ENCODE measurements at regions not wholly inside any gene's neighbourhood (a gene's known extent, or its start where the extent isn't known, plus 50 kb on each side); places are given as distances from the start of the nearest gene placed in this dataset.
"Not testable (repeated sequence)": the region's sequence is repeated elsewhere in the genome, so short reads cannot be mapped to it uniquely, and the experiment has no call there.

DNA sequence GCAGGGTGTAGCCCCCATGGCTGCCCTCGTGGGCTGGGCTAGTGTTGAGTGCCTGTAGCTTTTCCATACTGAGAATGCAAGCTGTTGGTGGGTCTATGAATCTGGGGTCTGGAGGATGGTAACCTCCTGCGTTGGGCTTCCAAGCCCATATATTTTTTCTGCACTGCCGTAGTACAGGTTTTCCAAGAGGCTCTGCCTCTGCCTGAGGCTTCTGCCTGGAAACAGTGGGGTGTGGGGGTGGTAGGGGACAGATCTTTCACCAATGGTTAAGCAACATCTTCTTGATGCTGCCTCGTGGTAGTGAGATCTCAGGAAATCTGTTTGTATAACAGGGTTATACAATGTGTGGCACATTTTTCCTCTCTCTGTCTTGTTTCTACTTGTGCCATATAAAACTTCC, 189.0 kb upstream of the ZNF519 start:
- DNase-seq (ENCODE audit: low spot score); H3K27me3 ChIP-seq (replicated peaks; ENCODE audit: insufficient read depth); H3K4me3 ChIP-seq; H3K36me3 ChIP-seq; H3K9me3 ChIP-seq; H3K27ac ChIP-seq; ATAC-seq (ENCODE audit: insufficient number of reproducible peaks, low FRiP score, low read depth); H3K4me1 ChIP-seq (ENCODE audit: control insufficient read depth in 1 of 2, low read depth in 2 of 2): not testable (repeated sequence)

DNA sequence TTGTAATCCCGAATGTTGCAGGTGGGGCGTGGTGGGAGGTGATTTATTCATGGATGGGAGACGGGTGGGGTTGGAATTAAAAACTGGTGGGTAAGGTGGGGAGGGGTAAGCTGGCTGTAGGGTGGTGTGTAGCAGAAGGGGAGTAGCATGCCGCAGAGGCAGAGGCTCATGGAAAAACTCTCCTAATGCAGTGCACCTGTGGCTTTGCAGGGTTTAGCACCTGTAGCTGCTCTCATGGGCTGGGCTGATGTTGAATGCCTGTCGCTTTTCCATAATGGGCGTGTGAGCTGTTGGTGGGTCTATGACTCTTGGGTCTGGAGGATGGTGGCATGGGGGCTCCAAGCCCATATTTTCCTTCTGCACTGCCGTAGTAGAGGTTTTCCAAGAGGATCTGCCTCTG, 169.0 kb upstream of the ZNF519 start:
- DNase-seq (ENCODE audit: low spot score); ATAC-seq (ENCODE audit: insufficient number of reproducible peaks, low FRiP score, low read depth); H3K4me1 ChIP-seq (ENCODE audit: control insufficient read depth in 1 of 2, low read depth in 2 of 2); H3K27ac ChIP-seq; H3K27me3 ChIP-seq (replicated peaks; ENCODE audit: insufficient read depth); H3K9me3 ChIP-seq; H3K36me3 ChIP-seq; H3K4me3 ChIP-seq: not testable (repeated sequence)

DNA sequence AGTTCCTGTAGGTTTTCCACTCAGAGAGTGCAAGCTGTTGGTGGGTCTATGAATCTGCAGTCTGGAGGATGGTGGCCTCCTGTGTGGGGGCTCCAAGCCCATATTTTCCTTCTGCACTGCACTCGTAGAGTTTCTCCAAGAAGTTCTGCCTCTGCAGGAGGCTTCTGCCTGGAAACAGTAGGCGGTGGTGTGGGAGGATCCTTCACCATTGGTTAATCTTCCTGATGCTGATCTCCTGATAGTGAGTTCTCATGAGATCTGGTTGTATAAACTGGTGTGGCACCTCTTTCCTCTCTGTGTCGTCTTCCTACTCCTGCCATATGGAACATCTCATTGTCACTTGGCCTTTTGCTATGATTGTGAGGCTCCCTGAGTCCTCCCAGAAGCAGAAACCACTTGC, 162.8 kb upstream of the ZNF519 start:
- H3K4me1 ChIP-seq (ENCODE audit: control insufficient read depth in 1 of 2, low read depth in 2 of 2); H3K4me3 ChIP-seq; H3K9me3 ChIP-seq; H3K27ac ChIP-seq; DNase-seq (ENCODE audit: low spot score); H3K36me3 ChIP-seq; ATAC-seq (ENCODE audit: insufficient number of reproducible peaks, low FRiP score, low read depth); H3K27me3 ChIP-seq (replicated peaks; ENCODE audit: insufficient read depth): not testable (repeated sequence)

DNA sequence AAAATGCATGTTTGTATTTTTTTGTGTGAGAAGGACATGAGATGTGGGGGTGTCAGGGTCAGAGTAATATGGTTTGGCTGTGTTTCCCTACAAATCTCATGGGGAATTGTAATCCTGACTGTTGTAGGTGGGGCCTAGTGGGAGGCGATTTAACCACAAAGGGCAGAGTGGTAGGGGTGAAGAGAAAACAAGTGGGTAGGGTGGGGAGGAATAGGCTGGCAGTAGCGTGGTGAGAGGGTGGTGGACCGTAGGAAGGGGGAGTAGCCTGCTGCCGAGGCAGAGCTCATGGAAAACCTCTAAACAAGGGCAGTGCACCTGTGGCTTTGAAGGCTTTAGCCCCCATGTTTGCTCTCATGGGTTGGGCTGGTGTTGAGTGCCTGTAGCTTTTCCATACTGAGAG, 152.8 kb upstream of the ZNF519 start:
- ATAC-seq (ENCODE audit: insufficient number of reproducible peaks, low FRiP score, low read depth), result no peak
- TF ChIP-seq, protein P1, sequence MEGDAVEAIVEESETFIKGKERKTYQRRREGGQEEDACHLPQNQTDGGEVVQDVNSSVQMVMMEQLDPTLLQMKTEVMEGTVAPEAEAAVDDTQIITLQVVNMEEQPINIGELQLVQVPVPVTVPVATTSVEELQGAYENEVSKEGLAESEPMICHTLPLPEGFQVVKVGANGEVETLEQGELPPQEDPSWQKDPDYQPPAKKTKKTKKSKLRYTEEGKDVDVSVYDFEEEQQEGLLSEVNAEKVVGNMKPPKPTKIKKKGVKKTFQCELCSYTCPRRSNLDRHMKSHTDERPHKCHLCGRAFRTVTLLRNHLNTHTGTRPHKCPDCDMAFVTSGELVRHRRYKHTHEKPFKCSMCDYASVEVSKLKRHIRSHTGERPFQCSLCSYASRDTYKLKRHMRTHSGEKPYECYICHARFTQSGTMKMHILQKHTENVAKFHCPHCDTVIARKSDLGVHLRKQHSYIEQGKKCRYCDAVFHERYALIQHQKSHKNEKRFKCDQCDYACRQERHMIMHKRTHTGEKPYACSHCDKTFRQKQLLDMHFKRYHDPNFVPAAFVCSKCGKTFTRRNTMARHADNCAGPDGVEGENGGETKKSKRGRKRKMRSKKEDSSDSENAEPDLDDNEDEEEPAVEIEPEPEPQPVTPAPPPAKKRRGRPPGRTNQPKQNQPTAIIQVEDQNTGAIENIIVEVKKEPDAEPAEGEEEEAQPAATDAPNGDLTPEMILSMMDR (IDR thresholded peaks at IDR 0.05), result no peak

DNA sequence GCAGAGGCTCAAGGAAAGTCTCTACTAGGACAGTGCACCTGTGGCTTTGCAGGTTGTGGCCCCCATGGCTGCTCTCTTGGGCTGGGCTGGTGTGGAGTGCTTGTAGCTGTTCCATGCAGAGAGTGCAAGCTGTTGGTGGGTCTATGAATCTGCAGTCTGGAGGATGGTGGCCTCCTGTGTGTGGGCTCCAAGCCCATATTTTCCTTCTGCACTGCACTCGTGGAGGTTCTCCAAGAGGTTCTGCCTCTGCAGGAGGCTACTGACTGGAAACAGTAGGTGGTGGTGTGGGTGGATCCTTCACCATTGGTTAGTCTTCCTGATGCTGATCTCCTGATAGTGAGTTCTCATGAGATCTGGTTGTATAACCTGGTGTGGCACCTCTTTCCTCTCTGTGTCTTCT, 143.2 kb upstream of the ZNF519 start:
- H3K27ac ChIP-seq; H3K4me3 ChIP-seq; H3K9me3 ChIP-seq; DNase-seq (ENCODE audit: low spot score); ATAC-seq (ENCODE audit: insufficient number of reproducible peaks, low FRiP score, low read depth); H3K27me3 ChIP-seq (replicated peaks; ENCODE audit: insufficient read depth); H3K4me1 ChIP-seq (ENCODE audit: control insufficient read depth in 1 of 2, low read depth in 2 of 2); H3K36me3 ChIP-seq: not testable (repeated sequence)

More for the DNA sequence above, 152.8 kb upstream of the ZNF519 start:
- Histone ChIP-seq H3K4me3 (no peak overlapping the region), H3K27ac (no peak overlapping the region), H3K36me3 (no peaks in the 10 kb centered on the region), H3K9me3 (no peaks in the 10 kb centered on the region), H3K27me3 (replicated peaks; ENCODE audit: insufficient read depth) (no peaks in the 10 kb centered on the region), H3K4me1 (ENCODE audit: control insufficient read depth in 1 of 2, low read depth in 2 of 2) (no peaks in the 10 kb centered on the region)
- no peak for DNase-seq (ENCODE audit: low spot score)

DNA sequence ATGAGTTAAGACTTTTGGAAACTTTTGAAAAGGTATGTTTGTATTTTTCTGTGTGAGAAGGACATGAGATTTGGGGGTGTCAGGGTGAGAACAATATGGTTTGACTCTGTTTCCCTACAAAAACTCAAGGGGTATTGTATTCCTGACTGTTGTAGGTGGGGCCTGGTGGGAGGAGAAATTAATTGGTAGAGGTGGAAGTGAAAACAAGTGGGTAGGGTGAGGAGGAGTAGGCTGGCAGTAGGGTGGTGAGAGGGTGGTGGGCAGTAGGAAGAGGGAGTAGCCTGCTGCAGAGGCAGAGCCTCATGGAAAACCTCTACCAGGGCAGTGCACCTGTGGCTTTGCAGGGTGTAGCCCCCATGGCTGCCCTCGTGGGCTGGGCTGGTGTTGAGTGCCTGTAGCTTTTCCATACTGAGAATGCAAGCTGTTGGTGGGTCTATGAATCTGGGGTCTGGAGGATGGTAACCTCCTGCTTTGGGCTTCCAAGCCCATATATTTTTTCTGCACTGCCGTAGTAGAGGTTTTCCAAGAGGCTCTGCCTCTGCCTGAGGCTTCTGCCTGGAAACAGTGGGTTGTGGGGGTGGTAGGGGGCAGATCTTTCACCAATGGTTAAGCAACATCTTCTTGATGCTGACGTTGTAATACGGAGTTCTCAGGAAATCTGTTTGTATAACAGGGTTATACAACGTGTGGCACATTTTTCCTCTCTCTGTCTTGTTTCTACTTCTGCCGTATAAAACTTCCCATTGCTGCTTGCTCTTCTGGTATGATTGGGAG, 133.6 kb upstream of the ZNF519 start:
- not testable (repeated sequence) for ATAC-seq (ENCODE audit: insufficient number of reproducible peaks, low FRiP score, low read depth); H3K4me3 ChIP-seq; H3K36me3 ChIP-seq; H3K27me3 ChIP-seq (replicated peaks; ENCODE audit: insufficient read depth); DNase-seq (ENCODE audit: low spot score); H3K27ac ChIP-seq; H3K4me1 ChIP-seq (ENCODE audit: control insufficient read depth in 1 of 2, low read depth in 2 of 2); H3K9me3 ChIP-seq

DNA sequence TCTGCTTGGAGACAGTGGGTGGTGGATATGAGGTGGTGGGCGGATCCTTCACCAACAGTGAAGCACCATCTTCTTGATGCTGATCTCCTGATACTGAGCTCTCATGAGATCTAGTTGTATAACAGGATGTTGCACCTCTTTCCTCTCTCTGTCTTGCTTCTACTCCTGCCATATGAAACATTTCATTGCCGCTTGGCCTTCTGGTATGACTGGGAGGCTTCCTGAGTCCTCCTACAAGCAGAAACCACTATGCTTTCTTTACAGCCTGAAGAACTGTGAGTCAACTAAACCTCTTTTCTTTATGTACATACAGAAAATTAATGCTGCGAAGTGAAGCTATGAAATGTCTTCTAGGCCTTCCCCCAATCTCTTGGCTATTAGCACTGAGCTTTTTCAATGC, 130.6 kb upstream of the ZNF519 start:
- ATAC-seq (ENCODE audit: insufficient number of reproducible peaks, low FRiP score, low read depth); H3K36me3 ChIP-seq; H3K4me3 ChIP-seq; H3K9me3 ChIP-seq; H3K4me1 ChIP-seq (ENCODE audit: control insufficient read depth in 1 of 2, low read depth in 2 of 2); H3K27ac ChIP-seq; H3K27me3 ChIP-seq (replicated peaks; ENCODE audit: insufficient read depth); DNase-seq (ENCODE audit: low spot score): not testable (repeated sequence)

DNA sequence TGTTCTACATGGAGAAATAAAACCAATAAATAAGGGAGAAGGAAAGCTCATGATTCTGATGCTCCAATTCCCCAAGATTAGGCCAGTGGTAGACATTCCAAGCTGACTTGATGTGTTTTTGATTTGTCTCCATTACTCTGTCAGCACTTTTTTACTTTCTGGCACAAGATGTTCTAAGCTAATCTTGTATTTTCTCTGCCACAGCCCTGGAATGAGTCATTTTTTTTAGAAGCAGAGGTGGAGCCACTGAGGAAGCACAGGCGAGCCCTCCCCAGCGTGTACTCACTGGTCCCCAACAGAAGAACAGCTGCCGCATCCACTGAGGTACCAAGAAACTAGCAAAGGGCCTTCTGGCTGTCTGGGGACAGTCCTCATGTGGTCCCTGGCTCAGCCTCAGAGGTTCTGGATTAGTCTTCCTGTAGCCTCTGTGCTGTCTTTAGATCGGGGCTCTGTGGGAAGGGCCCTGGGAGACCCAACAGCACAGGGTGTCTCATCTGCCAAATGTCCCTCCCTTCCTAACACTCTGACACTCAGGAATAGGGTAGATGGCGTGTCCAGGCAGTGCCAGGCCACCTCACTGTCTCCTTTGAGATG, 117.9 kb upstream of the ZNF519 start:
- H3K9me3 ChIP-seq; H3K27ac ChIP-seq; ATAC-seq (ENCODE audit: insufficient number of reproducible peaks, low FRiP score, low read depth); H3K4me3 ChIP-seq; DNase-seq (ENCODE audit: low spot score); H3K36me3 ChIP-seq; H3K27me3 ChIP-seq (replicated peaks; ENCODE audit: insufficient read depth); H3K4me1 ChIP-seq (ENCODE audit: control insufficient read depth in 1 of 2, low read depth in 2 of 2): not testable (repeated sequence)

DNA sequence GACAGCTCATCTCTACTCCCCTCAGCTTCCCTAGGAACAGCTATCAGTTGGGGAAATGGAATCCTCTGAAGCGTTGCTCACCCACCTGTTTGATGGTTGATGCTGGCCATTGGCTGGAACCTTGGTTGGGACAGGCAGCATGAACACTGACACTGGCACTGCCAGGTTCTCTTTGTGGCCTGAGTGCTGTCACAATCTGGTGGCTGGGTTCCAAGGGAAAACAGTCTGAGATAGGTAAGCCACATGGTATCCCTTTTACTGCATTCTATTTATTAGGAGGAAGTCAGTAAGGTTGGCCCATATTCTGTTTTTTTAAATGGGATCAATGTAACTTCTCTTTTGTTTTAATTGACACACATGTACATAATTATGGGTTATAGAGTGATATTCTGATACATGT, 107.0 kb upstream of the ZNF519 start:
- not testable (repeated sequence) for H3K4me1 ChIP-seq (ENCODE audit: control insufficient read depth in 1 of 2, low read depth in 2 of 2); ATAC-seq (ENCODE audit: insufficient number of reproducible peaks, low FRiP score, low read depth); H3K4me3 ChIP-seq; DNase-seq (ENCODE audit: low spot score); H3K27me3 ChIP-seq (replicated peaks; ENCODE audit: insufficient read depth); H3K27ac ChIP-seq; H3K9me3 ChIP-seq; H3K36me3 ChIP-seq

DNA sequence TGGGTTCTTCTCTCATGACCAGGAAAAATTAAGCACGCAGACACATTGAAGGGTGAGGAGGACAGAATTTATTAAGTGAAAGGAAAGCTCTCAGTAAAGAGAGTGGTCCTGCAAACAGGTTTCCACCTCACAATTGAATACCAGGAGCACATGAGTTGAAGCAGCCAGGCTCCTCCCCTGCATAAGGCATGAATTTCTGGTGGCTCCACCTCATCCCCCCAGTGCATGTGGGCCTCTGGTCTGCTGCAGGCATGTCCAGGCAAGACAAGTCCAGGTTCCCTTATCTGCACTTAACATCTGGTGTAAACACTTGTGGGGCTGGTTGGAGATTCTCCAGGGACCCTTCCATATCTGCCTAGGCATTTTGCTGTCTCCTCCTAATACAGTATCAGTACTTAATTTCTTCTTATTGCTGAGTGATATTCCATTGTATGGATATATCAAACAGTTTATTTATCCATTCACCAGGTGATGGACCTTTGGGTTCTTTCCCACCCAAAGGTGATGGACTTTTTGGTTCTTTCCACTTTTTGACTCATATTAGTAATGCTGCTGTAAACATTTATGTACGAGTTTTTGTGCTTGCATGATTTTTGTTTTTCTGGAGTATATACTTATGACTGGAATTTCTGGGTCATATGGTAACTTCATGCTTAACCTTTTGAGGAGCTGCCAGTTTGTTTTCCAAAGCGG, 104.3 kb upstream of the ZNF519 start:
- not testable (repeated sequence) for H3K4me1 ChIP-seq (ENCODE audit: control insufficient read depth in 1 of 2, low read depth in 2 of 2); H3K4me3 ChIP-seq; H3K27ac ChIP-seq; H3K36me3 ChIP-seq; H3K27me3 ChIP-seq (replicated peaks; ENCODE audit: insufficient read depth); ATAC-seq (ENCODE audit: insufficient number of reproducible peaks, low FRiP score, low read depth); H3K9me3 ChIP-seq; DNase-seq (ENCODE audit: low spot score)

DNA sequence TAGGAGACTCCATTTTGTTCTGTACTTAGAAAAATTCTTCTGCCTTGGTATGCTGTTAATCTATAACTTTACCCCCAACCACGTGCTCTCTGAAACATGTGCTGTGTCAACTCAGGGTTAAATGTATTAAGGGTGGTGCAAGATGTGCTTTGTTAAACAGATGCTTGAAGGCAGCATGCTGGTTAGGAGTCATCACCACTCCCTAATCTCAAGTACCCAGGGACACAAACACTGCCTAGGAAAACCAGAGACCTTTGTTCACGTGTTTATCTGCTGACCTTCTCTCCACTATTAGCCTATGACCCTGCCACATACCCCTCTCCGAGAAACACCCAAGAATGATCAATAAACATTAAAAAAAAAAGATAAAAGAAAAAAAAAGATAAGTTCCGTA, 93.0 kb upstream of the ZNF519 start:
- not testable (repeated sequence) for H3K4me1 ChIP-seq (ENCODE audit: control insufficient read depth in 1 of 2, low read depth in 2 of 2); ATAC-seq (ENCODE audit: insufficient number of reproducible peaks, low FRiP score, low read depth); H3K27me3 ChIP-seq (replicated peaks; ENCODE audit: insufficient read depth); H3K4me3 ChIP-seq; H3K27ac ChIP-seq; DNase-seq (ENCODE audit: low spot score); H3K36me3 ChIP-seq; H3K9me3 ChIP-seq
